ENCODE measurements at regions not wholly inside any gene's neighbourhood (a gene's known extent, or its start where the extent isn't known, plus 50 kb on each side); places are given as distances from the start of the nearest gene placed in this dataset.

- ATAC-seq = peak; percentile 65
- intact Hi-C loops (cut with DNase I, micrococcal nuclease) = no loop called here
Observed at GRCh38 chr12:89919241-89919906, 210.7 kb upstream of the ATP2B1 start.

GRCh38 chr12:89918172-89918846 is 209.7 kb upstream of the ATP2B1 start:
- intact Hi-C loops (cut with DNase I, micrococcal nuclease) = no loop called here
- ATAC-seq (peak; percentile 96), DNase-seq (peak; percentile 33 to 44)

More at GRCh38 chr12:89919241-89919906, 210.7 kb upstream of the ATP2B1 start:
- DNase-seq = peak in 1 of 2 donors; percentile 20

- ATAC-seq (no peak), DNase-seq (no peak)
- intact Hi-C loops (cut with DNase I, micrococcal nuclease) = no loop called here
Observed at GRCh38 chr12:89909753-89910152, 201.1 kb upstream of the ATP2B1 start.

GRCh38 chr12:89907659-89908058 is 199.0 kb upstream of the ATP2B1 start:
- intact Hi-C loops (cut with DNase I, micrococcal nuclease) = no loop called here
- DNase-seq = no peak

GRCh38 chr12:89906824-89907223 is 198.2 kb upstream of the ATP2B1 start:
- intact Hi-C loops (cut with DNase I, micrococcal nuclease) = no loop called here
- DNase-seq = no peak
- ATAC-seq = no peak

More at GRCh38 chr12:89907659-89908058, 199.0 kb upstream of the ATP2B1 start:
- ATAC-seq = no peak

GRCh38 chr12:89906178-89906577 is 197.5 kb upstream of the ATP2B1 start:
- intact Hi-C loops (cut with DNase I, micrococcal nuclease) = no loop called here
- no peak for DNase-seq
- ATAC-seq = no peak

GRCh38 chr12:89901906-89902642 is 193.4 kb upstream of the ATP2B1 start:
- no peak for ATAC-seq
- intact Hi-C loops (cut with DNase I, micrococcal nuclease) = no loop called here
- DNase-seq = no peak

- ATAC-seq (peak; percentile 26), DNase-seq (no peak)
- intact Hi-C loops (cut with DNase I, micrococcal nuclease) = no loop called here
Observed at GRCh38 chr12:89901319-89901718, 192.7 kb upstream of the ATP2B1 start.

- DNase-seq (no peak), ATAC-seq (no peak)
- intact Hi-C loops (cut with DNase I, micrococcal nuclease) = no loop called here
Observed at GRCh38 chr12:89899651-89900050, 191.0 kb upstream of the ATP2B1 start.

- ATAC-seq (no peak), DNase-seq (no peak)
- intact Hi-C loops (cut with DNase I, micrococcal nuclease) = no loop called here
Observed at GRCh38 chr12:89895591-89895990, 187.0 kb upstream of the ATP2B1 start.

- DNase-seq (no peak), ATAC-seq (no peak)
- intact Hi-C loops (cut with DNase I, micrococcal nuclease) = no loop called here
Observed at GRCh38 chr12:89895101-89895500, 186.5 kb upstream of the ATP2B1 start.

- intact Hi-C loops (cut with DNase I, micrococcal nuclease) = no loop called here
- ATAC-seq (no peak), DNase-seq (no peak)
Observed at GRCh38 chr12:89893972-89894706, 185.5 kb upstream of the ATP2B1 start.

GRCh38 chr12:89892436-89892835 is 183.8 kb upstream of the ATP2B1 start:
- intact Hi-C loops (cut with DNase I, micrococcal nuclease) = no loop called here
- DNase-seq (no peak), ATAC-seq (no peak)

- ATAC-seq (no peak), DNase-seq (no peak)
- intact Hi-C loops (cut with DNase I, micrococcal nuclease) = no loop called here
Observed at GRCh38 chr12:89891933-89892332, 183.3 kb upstream of the ATP2B1 start.

GRCh38 chr12:89890161-89890560 is 181.5 kb upstream of the ATP2B1 start:
- intact Hi-C loops (cut with DNase I, micrococcal nuclease) = no loop called here
- DNase-seq (no peak), ATAC-seq (no peak)

- intact Hi-C loops (cut with DNase I, micrococcal nuclease) = no loop called here
- no peak for ATAC-seq
- no peak for DNase-seq
Observed at GRCh38 chr12:89889062-89889461, 180.4 kb upstream of the ATP2B1 start.

GRCh38 chr12:89884952-89885351 is 176.3 kb upstream of the ATP2B1 start:
- intact Hi-C loops (cut with DNase I, micrococcal nuclease) = no loop called here
- DNase-seq (no peak), ATAC-seq (no peak)

- intact Hi-C loops (cut with DNase I, micrococcal nuclease) = no loop called here
- ATAC-seq (no peak), DNase-seq (no peak)
Observed at GRCh38 chr12:89884416-89884898, 175.8 kb upstream of the ATP2B1 start.
